Hepatic stellate cell (primary cell): ENCODE measurements at regions not wholly inside any gene's neighbourhood (a gene's known extent, or its start where the extent isn't known, plus 50 kb on each side); places are given as distances from the start of the nearest gene placed in this dataset.

Experiments used
- DNase-seq: peaks from one replicate; pipeline ENCODE4 v3.0.0; 2011; ENCODE audit warnings: low spot score

DNA sequence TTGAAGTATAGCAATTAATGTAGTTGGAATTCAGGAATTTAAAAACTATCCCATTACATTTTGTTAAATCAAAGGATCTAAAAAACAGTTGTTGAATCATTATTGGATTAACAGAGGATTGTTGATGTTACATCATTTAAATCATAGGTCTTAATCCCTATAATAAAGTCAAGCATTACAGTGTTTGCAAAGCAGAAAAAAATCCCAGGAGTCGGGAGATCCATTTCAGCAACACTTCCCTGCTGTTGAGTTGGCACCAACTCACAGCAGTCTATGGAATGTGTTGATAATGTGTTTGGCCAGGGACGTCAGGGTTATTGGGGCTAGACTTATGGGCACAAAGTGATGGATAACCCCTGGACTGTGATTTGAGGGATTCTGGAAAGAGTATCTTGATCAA, 99.1 kb upstream of the TMTC1 start:
- DNase-seq = no peak

DNA sequence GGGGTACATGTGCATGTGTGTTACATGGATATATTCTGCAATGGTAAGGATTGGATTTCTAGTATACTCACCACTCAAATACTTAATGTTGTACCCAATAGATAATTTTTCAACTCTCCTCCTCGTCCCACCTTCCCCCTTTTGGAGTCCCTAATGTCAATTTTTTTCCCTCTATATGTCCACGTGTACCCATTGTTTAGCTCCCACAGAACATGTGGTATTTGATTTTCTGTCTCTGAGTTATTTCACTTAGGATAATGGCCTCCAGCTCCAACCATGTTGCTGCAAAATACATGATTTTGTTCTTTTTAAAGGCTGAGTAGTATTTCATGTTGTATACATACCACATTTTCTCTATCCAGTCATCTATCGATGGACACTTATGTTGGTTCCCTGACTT, 97.2 kb upstream of the TMTC1 start:
- DNase-seq = no peak

DNA sequence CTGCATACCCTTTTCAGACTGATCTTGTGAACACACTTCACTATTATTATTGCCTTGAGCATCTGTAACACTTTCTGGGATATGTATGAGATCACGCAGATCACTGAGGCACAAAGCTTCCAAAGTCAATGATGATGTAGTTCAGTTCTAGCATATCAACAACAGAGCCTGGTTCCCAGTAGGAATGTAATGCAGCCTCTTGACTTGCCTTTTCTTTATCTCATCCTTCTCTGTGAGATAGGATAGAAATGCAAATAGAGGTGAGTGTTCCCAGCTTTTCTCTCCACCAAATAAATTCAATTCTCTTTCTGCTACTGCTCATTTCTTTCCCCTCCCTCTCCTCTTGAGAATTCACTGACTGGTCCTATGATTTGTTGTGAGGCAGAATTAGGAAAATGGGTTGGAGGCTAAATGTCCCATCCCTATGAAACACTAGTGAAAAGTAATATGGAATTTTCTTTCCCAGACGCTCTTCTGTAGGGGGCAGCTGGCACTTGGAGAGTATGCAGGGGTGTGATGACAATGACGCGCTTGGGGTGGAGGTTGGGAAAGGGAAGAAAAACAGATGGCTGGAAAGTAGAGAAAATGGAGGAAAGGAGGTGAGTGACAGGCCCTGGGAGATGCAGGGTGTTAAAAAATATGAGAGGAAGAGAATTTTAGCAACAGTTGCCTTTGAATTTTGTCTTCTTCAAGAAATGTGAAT, 96.0 kb upstream of the TMTC1 start:
- DNase-seq = no peak

DNA sequence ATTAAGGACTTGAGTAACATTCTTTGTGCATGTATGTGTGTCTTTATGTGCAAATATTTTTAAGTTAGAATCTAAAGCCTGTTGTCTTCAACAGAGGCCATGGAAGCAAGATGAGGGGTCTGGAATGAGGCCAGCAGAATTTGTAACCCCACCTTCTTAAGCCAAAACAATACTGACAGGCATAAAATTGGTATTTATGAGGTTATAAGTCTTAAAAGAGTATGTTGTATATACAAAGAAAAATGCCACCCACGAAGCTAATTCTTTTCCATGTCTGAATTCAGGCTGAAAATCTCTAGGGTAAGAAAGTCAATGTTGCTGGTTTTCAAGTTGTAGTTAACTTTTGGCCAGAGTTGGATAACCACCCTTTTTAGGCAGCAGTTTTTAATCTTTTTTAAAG, 86.2 kb upstream of the TMTC1 start:
- DNase-seq = no peak

DNA sequence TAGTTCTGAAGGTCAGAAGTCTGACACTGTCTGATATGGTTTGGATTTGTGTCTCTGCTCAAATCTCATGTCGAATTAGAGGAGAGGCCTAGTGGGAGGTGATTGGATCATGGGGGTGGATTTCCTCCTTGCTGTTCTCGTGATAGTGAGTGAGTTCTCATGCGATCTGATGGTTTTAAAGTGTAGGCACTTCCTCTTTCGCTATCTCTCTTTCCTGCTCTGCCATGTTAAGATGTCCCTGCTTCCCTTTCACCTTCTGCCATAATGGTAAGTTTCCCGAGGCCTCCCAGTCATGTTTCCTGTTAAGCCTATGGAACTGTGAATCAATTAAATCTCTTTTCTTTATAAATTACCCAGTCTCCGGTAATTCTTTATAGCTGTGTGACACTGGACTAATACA, 84.1 kb upstream of the TMTC1 start:
- DNase-seq = no peak

DNA sequence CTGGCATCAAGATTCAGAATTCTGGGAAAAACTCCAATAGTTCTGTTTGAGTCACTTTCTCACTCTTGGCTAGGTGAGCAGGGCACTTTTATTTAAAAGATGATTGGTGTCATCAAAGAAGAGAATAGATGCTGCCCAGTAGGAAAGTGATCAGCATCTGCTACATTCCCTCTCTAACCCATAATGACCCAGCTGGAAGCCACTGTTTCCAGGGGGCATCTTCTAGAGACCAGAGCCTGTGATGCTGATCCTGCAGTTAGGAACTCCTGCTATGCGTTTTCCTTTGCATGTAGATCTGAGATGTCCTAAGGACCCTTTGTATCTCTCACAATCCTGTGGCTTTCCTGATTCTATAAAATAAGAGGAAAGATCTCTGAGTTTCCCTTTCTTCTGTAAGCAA, 79.9 kb upstream of the TMTC1 start:
- no peak for DNase-seq

DNA sequence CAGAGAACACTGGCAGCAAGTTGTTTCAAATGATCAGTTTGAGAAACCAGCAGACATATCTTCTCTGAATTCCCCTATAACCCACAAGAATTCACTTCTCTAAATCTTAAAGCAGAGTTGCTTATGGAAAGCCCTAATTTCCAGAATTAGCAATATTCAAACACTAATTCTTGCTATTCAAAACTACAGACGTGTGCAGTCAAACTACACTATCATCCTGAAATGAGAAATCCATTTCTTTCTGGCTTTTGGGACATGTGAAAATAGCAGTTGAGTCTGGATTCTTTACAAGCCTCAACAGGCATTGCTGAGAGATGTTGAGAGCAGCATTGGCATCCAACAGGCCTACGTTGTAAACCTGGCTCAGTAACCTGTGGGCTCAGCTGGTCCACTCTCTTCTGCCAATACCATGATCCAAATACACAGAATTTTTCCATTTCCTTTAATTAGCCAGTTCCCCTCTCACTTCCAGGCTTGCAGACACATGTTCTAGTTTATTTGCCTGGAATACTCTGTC, 74.6 kb upstream of the TMTC1 start:
- no peak for DNase-seq

DNA sequence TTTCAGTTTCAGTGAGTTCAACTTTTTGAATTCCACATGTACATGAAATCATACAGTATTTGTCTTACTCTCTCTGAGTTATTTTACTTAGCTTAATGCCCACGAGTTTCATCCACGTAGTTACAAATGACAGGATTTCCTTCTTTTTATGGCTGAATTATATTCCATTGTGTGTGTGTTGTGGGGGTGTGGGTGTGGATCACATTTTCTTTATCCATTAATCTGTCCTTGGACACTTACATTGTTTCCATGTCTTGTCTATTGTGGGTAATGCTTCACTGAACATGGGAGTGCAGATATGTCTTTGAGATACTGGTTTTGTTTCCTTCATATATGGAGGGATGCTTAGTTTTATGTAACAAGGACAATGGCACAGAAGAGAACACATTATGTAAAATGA, 63.5 kb upstream of the TMTC1 start:
- DNase-seq = no peak

DNA sequence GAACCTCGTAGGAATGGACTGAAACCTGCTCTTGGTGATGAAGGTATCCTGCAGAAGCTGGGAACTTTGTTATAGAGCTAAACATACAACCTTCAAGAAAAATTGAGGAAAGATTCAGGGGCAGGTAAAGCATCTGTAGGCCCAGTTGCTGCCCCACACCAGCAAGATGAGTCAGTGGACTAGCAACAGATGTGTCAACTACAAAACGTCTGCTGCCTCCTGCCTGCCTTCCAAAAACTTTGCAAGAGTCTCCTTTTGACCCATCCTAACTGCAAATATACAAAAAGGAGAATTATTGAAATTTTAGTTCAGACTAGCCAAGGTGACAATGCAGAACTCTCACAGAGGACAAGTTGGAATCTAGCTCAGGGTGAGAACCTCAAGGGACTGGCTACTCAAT, 60.9 kb upstream of the TMTC1 start:
- DNase-seq = no peak

DNA sequence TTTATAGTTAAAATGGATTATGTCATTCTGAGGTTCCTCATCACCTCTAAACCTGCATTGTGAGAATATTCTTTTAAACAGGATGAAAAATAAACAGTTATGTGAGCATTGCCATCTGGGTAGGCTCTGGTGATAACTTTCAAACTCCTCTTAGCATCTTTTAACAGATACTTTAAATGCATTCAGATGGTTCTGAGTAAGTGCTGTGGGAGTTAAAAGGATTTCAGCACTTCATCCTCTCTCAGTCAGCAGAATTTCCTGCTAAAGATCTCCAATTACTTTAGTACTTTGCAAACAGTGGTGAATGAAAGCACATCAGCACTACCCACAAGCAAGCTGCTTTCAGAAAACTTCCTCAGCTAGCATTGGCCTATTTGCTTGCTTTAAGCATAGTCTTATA, 59.3 kb upstream of the TMTC1 start:
- DNase-seq = no peak

DNA sequence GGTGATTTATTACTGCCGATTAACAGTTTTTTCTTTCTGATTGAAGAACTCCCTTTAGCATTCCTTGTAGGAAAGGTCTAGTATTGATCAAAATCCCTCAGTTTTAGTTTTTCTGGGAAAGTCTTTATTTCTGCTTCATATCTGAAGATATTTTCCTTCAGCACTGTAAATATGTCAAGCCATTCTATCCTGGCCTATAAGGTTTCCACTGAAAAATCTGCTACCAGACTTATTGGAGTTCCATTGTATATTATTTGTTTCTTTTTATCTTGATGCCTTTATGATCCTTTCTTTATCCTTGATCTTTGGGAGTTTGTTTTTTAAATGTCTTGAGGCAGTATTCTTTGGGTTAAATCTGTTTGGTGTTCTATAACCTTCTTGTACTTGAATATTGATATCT, 55.0 kb upstream of the TMTC1 start:
- DNase-seq = no peak
